ENCODE measurements at regions not wholly inside any gene's neighbourhood (a gene's known extent, or its start where the extent isn't known, plus 50 kb on each side); places are given as distances from the start of the nearest gene placed in this dataset.

DNA sequence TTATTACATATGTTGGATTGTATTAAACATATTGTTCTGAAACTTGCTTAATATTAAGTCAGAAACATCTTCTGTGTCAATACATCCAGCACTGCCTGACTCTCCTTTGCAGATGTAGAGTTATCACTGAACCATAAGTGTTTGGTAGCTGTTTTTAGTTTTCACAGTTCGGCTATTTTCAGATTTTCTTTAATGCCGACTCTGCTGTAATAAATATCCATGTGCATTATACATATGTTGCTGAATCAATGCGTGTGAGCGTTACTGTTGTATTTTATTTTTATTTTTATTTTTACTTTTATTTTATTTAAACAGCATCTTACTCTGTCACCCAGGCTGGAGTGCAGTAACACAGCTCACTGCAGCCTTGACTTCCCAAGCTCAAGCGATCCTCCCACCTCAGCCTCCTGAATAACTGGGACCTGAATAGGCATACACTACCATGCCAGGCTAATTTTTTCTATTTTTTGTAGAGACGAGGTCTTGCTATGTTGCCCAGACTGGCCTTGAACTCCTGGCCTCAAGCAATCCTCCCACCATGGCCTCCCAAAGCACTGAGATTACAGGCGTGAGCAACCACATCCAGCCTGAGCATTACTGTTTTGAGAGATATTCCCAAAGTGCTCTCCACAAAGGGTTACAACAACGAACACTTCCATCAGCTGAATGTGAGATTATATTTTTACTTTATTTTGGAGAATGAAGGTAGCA, 50.7 kb upstream of the NOCT start:
- DNase-seq (ENCODE audit: low read depth), result no peak

GRCh38 chr4:138963412-138963811, 52.2 kb upstream of the NOCT start:
- DNase-seq (ENCODE audit: low read depth), result no peak

- no peak for DNase-seq (ENCODE audit: low read depth)
Observed at GRCh38 chr4:138961664-138962063, 53.9 kb upstream of the NOCT start.

DNA sequence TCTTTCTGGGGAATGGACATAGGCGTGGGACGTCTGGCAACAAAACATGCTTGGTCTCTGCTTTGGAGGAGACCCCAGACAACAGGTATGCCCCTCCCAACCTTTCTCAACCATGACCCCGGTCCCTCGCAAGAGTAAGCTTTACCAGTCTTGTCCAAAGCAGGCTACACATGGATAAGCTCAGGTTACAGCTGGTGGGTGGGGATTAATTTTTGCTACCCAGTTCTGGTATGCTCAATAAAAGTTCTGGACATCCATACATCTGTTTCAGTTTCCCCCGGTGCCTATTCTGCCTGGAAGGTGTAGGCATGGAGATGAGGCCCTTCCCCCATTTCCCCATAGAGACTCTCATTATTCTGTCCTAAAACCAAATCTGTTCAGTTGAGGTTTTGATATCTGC, 54.5 kb upstream of the NOCT start:
- DNase-seq (ENCODE audit: low read depth), result no peak

- no peak for DNase-seq (ENCODE audit: low read depth)
Observed at GRCh38 chr4:138960175-138960710, 55.3 kb upstream of the NOCT start.

- no peak for DNase-seq (ENCODE audit: low read depth)
Observed at GRCh38 chr4:138959097-138959815, 56.3 kb upstream of the NOCT start.

DNA sequence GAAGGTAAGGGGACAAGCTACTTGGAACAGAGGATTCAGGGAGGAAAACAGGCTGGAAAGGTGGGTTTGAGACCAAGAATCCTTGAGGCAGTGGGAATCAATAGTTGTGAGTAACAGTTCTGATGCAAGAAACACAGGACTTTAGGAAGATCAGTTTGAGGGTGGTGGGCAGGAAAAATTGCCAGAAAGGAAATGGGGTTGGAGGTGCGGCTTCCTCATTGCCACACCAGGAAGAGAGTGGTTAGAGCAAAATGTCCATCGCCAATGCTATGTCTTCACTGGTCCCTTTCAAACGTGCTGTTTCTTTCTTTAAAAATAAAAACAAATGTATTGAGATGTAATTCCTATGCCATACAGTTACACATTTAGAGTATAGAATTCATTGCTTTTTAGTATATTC, 57.1 kb upstream of the NOCT start:
- no peak for DNase-seq (ENCODE audit: low read depth)

DNA sequence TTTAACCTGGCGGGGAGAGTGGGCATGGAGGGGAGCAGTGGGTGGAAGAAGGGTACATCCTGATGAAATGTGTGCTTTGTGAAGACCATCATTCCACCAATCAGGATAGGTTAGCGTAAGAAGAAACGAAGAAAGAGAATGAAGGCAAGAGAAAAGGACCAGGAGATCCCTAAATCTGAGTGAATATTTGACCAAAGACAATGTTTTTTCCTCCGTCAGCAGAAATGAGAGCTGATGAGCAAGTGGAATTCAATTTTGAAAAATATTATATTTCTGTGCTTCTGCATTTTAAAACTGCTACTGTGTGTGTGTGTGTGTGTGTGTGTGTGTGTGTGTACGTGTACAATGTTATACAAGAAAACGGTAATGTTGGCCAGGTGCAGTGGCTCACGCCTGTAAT, 58.3 kb upstream of the NOCT start:
- no peak for DNase-seq (ENCODE audit: low read depth)

- no peak for DNase-seq (ENCODE audit: low read depth)
Observed at GRCh38 chr4:138954428-138954827, 61.2 kb upstream of the NOCT start.

GRCh38 chr4:138953961-138954371, 61.6 kb upstream of the NOCT start:
- DNase-seq (ENCODE audit: low read depth), result peak; percentile 95

DNA sequence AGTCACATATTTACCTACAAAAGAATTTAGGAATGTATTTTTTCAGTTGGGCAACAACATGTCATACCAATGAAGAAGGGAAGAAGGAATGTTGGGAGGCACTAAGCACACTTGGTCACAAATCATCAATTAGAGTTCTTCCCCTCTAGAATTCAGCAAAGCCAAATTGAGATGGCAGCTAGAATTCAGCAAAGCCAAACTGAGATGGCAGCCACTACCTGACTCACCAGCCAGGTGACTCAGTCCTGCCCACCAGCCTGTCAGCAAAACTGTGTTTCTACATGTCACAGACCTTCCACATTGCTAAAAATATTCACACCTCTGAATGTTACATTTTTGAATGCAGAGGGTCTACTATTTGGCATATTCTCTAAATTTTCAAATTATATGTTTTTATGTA, 63.2 kb upstream of the NOCT start:
- no peak for DNase-seq (ENCODE audit: low read depth)

DNA sequence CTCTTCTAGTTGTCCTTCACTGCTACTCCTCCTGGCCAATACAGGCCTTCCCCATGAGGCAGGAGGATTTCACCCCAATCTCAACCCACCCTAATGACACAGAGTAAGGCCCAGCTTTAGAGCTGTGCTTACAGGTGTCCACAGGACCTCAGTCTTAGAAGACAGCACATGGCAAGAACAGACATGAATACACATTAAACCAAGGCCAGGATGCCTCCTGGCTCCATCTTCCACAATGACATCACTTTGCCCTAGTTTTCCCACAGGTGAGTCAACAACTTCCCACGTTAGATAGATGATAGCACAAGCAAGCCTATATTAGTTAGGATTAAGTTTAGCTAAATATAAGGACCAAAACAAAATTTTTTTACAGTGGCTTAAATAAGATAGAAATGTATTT, 63.8 kb upstream of the NOCT start:
- no peak for DNase-seq (ENCODE audit: low read depth)

DNA sequence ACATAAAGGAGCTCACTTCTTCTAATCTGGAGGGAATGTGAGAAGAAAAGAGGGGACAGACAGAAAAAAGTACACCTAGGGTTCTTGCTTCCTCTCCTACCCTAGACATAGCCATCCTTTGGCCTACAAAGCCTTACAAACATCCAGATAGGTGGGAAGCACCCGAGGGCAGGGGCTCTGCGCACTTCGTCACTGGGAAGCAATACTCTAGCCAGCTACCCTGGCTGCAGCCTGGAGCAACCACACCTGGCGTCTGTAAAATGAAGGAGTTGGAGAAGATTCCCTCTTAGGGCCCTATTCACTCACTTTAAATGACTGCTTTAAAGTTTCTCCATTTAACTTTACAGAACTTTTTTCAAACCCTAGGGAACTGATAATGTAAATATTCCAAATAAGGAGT, 65.7 kb upstream of the NOCT start:
- no peak for DNase-seq (ENCODE audit: low read depth)

GRCh38 chr4:138948918-138949317, 66.7 kb upstream of the NOCT start:
- DNase-seq (ENCODE audit: low read depth), result no peak

- DNase-seq (ENCODE audit: low read depth), result no peak
Observed at GRCh38 chr4:138946306-138946705, 69.3 kb upstream of the NOCT start.

GRCh38 chr4:138945840-138946239, 69.7 kb upstream of the NOCT start:
- no peak for DNase-seq (ENCODE audit: low read depth)

DNA sequence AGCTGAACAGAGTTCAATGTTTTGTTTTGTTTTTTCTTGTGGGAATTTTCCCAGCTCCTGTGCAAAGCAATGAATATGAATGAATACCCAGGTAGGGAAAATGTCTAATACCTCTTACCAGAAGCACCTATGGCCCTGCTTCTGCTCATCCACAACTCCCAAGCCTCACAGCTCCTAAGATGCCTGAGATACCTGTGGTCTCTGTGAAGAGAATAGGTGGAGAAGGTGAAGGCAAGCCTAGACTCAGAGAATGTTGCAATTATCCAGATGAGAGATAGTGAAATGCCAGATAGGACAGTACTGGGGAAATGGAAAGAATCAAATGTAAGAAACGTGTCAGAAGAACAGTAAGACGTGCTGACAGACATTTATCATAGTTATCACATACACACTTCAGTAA, 70.2 kb upstream of the NOCT start:
- no peak for DNase-seq (ENCODE audit: low read depth)

- DNase-seq (ENCODE audit: low read depth), result no peak
Observed at GRCh38 chr4:138943893-138944292, 71.7 kb upstream of the NOCT start.

GRCh38 chr4:138941037-138941436, 74.5 kb upstream of the NOCT start:
- no peak for DNase-seq (ENCODE audit: low read depth)

GRCh38 chr4:138939960-138940359, 75.6 kb upstream of the NOCT start:
- no peak for DNase-seq (ENCODE audit: low read depth)

GRCh38 chr4:138938366-138938690, 77.3 kb upstream of the NOCT start:
- DNase-seq (ENCODE audit: low read depth), result no peak

- DNase-seq (ENCODE audit: low read depth), result no peak
Observed at GRCh38 chr4:138935135-138935807, 80.3 kb upstream of the NOCT start.

DNA sequence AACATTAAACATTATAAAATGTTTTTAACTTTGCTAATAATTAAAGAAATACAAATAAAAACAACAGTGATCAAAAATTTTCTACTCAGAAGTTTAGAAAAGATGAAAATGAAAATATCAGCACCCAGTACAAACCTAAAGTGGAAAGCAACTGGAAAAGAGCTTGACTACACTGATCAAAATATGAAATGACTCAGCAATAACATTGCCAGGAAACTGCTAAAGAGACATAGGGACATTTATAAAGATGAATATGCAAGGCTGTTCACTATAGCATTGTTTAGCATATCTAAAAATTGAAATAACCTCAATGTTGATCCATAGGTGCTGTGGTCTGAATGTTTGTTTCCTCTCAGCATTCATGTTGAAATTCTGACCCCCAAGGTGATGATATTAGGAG, 88.5 kb upstream of the NOCT start:
- DNase-seq (ENCODE audit: low read depth), result peak; percentile 33

All from stromal cell of bone marrow (primary cell).